ENCODE measurements at regions not wholly inside any gene's neighbourhood (a gene's known extent, or its start where the extent isn't known, plus 50 kb on each side); places are given as distances from the start of the nearest gene placed in this dataset.

- H3K9me3 ChIP-seq (ENCODE audit: control extremely low read depth in 1 of 3, control insufficient read depth in 2 of 3, insufficient read depth in 1 of 3, low read length in 2 of 3) = peaks cover 0 to 6% (median 0%) of the 10 kb centered on the region in 3 donors
- no peak overlapping the region for H3K4me2 ChIP-seq (replicated peaks; ENCODE audit: low read depth, low read length, poor library complexity, severe bottlenecking)
- DNase-seq (no peak), ATAC-seq (ENCODE audit: low read depth) (no peak)
- Mint-ChIP-seq H3K27ac (no peak overlapping the region), H3K4me3 (no peak overlapping the region), H3K9me3 (ENCODE audit: insufficient read depth) (no peaks in the 10 kb centered on the region), H3K4me1 (no peaks in the 10 kb centered on the region), H3K27me3 (peaks cover 16% of the 10 kb centered on the region)
- TF ChIP-seq EZH2 (IDR thresholded peaks at IDR 0.05; ENCODE audit: borderline replicate concordance, insufficient read depth, low read depth, low read length, poor library complexity, severe bottlenecking) (no peak), CTCF (IDR thresholded peaks at IDR 0.05) (no peak)
- H3K79me2 ChIP-seq (ENCODE audit: control insufficient read depth, insufficient read depth, low read length) = no peaks in the 10 kb centered on the region
- H3K36me3 ChIP-seq (replicated peaks in 1 of 2; ENCODE audit: control extremely low read depth in 1 of 2, control insufficient read depth in 1 of 2, extremely low read depth in 1 of 2, insufficient read depth in 2 of 2, low read length in 1 of 2) = no peaks in the 10 kb centered on the region
- H3K4me1 ChIP-seq (ENCODE audit: control insufficient read depth in 2 of 2, insufficient read depth in 2 of 2, low read length in 2 of 2) = no peaks in the 10 kb centered on the region
- no peak overlapping the region for H2AFZ ChIP-seq (ENCODE audit: insufficient read depth, low read depth, low read length, poor library complexity, severe bottlenecking)
- 86% methylated on average over 9 of the region's 11 CpGs for WGBS (ENCODE audit: insufficient coverage)
- H4K20me1 ChIP-seq (ENCODE audit: control insufficient read depth, insufficient read depth, low read length, poor library complexity, severe bottlenecking) = no peaks in the 10 kb centered on the region
- no peak overlapping the region for H3K9ac ChIP-seq (ENCODE audit: low read length)
- intact Hi-C loops (cut with micrococcal nuclease) = no loop called here
- H3K27ac ChIP-seq (ENCODE audit: low read length in 2 of 2) = no peak overlapping the region
- no peaks in the 10 kb centered on the region for H3K27me3 ChIP-seq (replicated peaks in 1 of 4; ENCODE audit: control extremely low read depth in 1 of 4, control insufficient read depth in 3 of 4, insufficient read depth in 4 of 4, low read length in 3 of 4)
- CTCF ChIA-PET = no interaction called here
- POLR2A ChIA-PET = no interaction called here
- no peak overlapping the region for H3K4me3 ChIP-seq (ENCODE audit: control extremely low read depth in 1 of 5, extremely low read depth in 1 of 5, insufficient read depth in 1 of 5, low read depth in 2 of 5, low read length in 4 of 5)
Observed at GRCh38 chr15:77796046-77796729, 163.5 kb upstream of the LINGO1 start.

- Histone ChIP-seq H3K27me3 (replicated peaks in 1 of 4; ENCODE audit: control extremely low read depth in 1 of 4, control insufficient read depth in 3 of 4, insufficient read depth in 4 of 4, low read length in 3 of 4) (no peaks in the 10 kb centered on the region), H2AFZ (ENCODE audit: insufficient read depth, low read depth, low read length, poor library complexity, severe bottlenecking) (no peak overlapping the region), H3K79me2 (ENCODE audit: control insufficient read depth, insufficient read depth, low read length) (no peaks in the 10 kb centered on the region), H3K4me2 (replicated peaks; ENCODE audit: low read depth, low read length, poor library complexity, severe bottlenecking) (no peak overlapping the region), H3K4me1 (ENCODE audit: control insufficient read depth in 2 of 2, insufficient read depth in 2 of 2, low read length in 2 of 2) (no peaks in the 10 kb centered on the region), H3K9me3 (ENCODE audit: control extremely low read depth in 1 of 3, control insufficient read depth in 2 of 3, insufficient read depth in 1 of 3, low read length in 2 of 3) (peaks cover 0 to 6% (median 0%) of the 10 kb centered on the region in 3 donors), H3K4me3 (ENCODE audit: control extremely low read depth in 1 of 5, extremely low read depth in 1 of 5, insufficient read depth in 1 of 5, low read depth in 2 of 5, low read length in 4 of 5) (no peak overlapping the region), H3K36me3 (replicated peaks in 1 of 2; ENCODE audit: control extremely low read depth in 1 of 2, control insufficient read depth in 1 of 2, extremely low read depth in 1 of 2, insufficient read depth in 2 of 2, low read length in 1 of 2) (no peaks in the 10 kb centered on the region), H3K9ac (ENCODE audit: low read length) (no peak overlapping the region), H3K27ac (ENCODE audit: low read length in 2 of 2) (no peak overlapping the region), H4K20me1 (ENCODE audit: control insufficient read depth, insufficient read depth, low read length, poor library complexity, severe bottlenecking) (no peaks in the 10 kb centered on the region)
- ChIA-PET CTCF (no interaction called here), POLR2A (no interaction called here)
- 73% methylated on average over 5 of the region's 10 CpGs for WGBS (ENCODE audit: insufficient coverage)
- intact Hi-C loops (cut with micrococcal nuclease) = no loop called here
- no peaks in the 10 kb centered on the region for H3K4me1 Mint-ChIP-seq
- TF ChIP-seq EZH2 (IDR thresholded peaks at IDR 0.05; ENCODE audit: borderline replicate concordance, insufficient read depth, low read depth, low read length, poor library complexity, severe bottlenecking) (no peak), CTCF (IDR thresholded peaks at IDR 0.05) (no peak)
- no peak for ATAC-seq (ENCODE audit: low read depth)
- no peak overlapping the region for H3K27ac Mint-ChIP-seq
- peaks cover 16% of the 10 kb centered on the region for H3K27me3 Mint-ChIP-seq
- DNase-seq = no peak
- H3K4me3 Mint-ChIP-seq = no peak overlapping the region
- no peaks in the 10 kb centered on the region for H3K9me3 Mint-ChIP-seq (ENCODE audit: insufficient read depth)
Observed at GRCh38 chr15:77795446-77795845, 162.7 kb upstream of the LINGO1 start.

Data from B cell (primary cell).